ENCODE measurements at regions not wholly inside any gene's neighbourhood (a gene's known extent, or its start where the extent isn't known, plus 50 kb on each side); places are given as distances from the start of the nearest gene placed in this dataset.

DNA sequence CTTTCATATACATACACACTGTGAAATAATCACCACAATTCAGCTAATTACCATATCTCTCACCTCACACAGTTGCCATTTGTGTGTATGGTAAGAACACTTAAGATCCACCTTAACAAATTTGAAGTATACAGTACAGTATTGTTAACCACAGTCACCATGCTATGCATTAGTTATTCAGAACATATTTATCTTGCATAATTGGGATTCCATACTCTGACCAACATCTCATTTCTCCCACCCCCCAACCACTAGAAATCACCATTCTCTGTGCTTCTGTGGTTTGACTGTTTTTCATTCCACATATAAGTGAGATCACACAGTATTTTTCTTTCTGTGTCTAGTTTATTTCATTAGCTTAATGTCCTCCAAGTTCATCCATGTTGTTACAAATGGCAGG lies 247.7 kb upstream of the CTNNB1 start:
- H3K9me3 ChIP-seq (ENCODE audit: control insufficient read depth, insufficient read depth, low read depth, low read length) = peaks cover 4% of the 10 kb centered on the region; the same call in 1 of the 2 replicates
- no peak overlapping the region for H3K27ac ChIP-seq (ENCODE audit: low read length)
- intact Hi-C loops (cut with micrococcal nuclease; ENCODE audit: unreplicated experiment) = no loop called here
- no TSS peak for BruUV-seq (replicated peaks)
- ATAC-seq = no peak
- H3K36me3 ChIP-seq (ENCODE audit: control insufficient read depth, insufficient read depth, low read length) = no peaks in the 10 kb centered on the region
- CTCF ChIA-PET = no interaction called here
- no peaks in the 10 kb centered on the region for H3K4me1 ChIP-seq (ENCODE audit: control insufficient read depth, insufficient read depth, low read length)
- H3K27me3 ChIP-seq (ENCODE audit: control insufficient read depth, insufficient read depth, low read length) = no peaks in the 10 kb centered on the region
- TF ChIP-seq SIN3A (IDR thresholded peaks at IDR 0.05; ENCODE audit: borderline replicate concordance, insufficient read depth, low read depth, low read length) (no peak), POLR2AphosphoS5 (IDR thresholded peaks at IDR 0.05; ENCODE audit: low read depth, low read length) (no peak), TCF7L2 (IDR thresholded peaks at IDR 0.05; ENCODE audit: low read depth, low read length) (no peak)
- TF ChIP-seq, protein P1, sequence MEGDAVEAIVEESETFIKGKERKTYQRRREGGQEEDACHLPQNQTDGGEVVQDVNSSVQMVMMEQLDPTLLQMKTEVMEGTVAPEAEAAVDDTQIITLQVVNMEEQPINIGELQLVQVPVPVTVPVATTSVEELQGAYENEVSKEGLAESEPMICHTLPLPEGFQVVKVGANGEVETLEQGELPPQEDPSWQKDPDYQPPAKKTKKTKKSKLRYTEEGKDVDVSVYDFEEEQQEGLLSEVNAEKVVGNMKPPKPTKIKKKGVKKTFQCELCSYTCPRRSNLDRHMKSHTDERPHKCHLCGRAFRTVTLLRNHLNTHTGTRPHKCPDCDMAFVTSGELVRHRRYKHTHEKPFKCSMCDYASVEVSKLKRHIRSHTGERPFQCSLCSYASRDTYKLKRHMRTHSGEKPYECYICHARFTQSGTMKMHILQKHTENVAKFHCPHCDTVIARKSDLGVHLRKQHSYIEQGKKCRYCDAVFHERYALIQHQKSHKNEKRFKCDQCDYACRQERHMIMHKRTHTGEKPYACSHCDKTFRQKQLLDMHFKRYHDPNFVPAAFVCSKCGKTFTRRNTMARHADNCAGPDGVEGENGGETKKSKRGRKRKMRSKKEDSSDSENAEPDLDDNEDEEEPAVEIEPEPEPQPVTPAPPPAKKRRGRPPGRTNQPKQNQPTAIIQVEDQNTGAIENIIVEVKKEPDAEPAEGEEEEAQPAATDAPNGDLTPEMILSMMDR (IDR thresholded peaks at IDR 0.05) = no peak
- TF ChIP-seq, protein P2, sequence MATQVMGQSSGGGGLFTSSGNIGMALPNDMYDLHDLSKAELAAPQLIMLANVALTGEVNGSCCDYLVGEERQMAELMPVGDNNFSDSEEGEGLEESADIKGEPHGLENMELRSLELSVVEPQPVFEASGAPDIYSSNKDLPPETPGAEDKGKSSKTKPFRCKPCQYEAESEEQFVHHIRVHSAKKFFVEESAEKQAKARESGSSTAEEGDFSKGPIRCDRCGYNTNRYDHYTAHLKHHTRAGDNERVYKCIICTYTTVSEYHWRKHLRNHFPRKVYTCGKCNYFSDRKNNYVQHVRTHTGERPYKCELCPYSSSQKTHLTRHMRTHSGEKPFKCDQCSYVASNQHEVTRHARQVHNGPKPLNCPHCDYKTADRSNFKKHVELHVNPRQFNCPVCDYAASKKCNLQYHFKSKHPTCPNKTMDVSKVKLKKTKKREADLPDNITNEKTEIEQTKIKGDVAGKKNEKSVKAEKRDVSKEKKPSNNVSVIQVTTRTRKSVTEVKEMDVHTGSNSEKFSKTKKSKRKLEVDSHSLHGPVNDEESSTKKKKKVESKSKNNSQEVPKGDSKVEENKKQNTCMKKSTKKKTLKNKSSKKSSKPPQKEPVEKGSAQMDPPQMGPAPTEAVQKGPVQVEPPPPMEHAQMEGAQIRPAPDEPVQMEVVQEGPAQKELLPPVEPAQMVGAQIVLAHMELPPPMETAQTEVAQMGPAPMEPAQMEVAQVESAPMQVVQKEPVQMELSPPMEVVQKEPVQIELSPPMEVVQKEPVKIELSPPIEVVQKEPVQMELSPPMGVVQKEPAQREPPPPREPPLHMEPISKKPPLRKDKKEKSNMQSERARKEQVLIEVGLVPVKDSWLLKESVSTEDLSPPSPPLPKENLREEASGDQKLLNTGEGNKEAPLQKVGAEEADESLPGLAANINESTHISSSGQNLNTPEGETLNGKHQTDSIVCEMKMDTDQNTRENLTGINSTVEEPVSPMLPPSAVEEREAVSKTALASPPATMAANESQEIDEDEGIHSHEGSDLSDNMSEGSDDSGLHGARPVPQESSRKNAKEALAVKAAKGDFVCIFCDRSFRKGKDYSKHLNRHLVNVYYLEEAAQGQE (IDR thresholded peaks at IDR 0.05; ENCODE audit: insufficient read depth in 1 of 2, low read depth in 2 of 2, low read length in 1 of 2) = no peak
- POLR2A ChIA-PET = interaction anchor here (0.7 kb wide), 1 partner anchor 217 kb away, joined by 4 read pairs; no protein-coding TSS in a partner anchor
- no peak for DNase-seq (ENCODE audit: low read depth, low spot score)
- in situ Hi-C loops (cut with HindIII; ENCODE audit: low pct_unique_long_range_greater_than_20kb, low sequenced_read_pairs) = no loop called here
- H3K4me3 ChIP-seq (ENCODE audit: low read depth in 2 of 2, low read length in 2 of 2) = no peak overlapping the region

DNA sequence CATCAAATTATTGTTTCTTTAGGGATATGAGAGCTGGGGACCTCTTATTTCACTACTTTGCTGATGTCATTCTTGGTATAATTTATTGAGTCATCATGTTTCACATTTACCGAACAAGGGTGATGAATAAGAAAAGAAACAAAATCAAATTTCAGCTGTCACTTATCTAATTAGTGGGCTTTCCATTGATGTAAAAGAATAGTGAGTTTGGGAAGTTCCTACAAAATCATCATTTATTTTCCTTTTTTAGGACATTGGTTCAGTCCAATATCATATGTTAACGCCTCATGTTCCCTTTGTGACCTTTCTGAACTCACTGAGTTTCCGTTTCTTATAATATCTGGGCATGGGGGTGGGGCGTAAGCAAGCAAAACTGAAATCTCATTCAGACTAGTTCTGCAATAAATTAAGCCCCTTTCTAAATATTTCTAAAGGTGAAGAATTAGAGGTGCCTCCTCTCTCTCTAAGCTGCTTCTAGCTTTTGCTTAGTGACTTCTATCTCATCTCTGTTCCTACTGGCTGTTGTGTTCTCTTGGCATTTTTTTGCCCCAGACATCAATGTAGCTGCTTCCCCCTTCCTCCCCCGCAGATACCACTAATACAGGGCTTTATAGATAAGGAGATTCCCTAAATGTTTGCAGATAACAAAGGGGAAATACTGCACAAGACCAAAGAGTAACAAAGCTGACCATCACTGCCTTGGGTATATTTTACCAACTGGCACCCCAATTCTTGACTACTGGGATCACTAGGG lies 238.0 kb upstream of the CTNNB1 start:
- intact Hi-C loops (cut with micrococcal nuclease; ENCODE audit: unreplicated experiment) (no loop called here), in situ Hi-C loops (cut with HindIII; ENCODE audit: low pct_unique_long_range_greater_than_20kb, low sequenced_read_pairs) (no loop called here)
- TF ChIP-seq, protein P1 (IDR thresholded peaks at IDR 0.05) = no peak
- TF ChIP-seq TCF7L2 (IDR thresholded peaks at IDR 0.05; ENCODE audit: low read depth, low read length) (no peak), POLR2AphosphoS5 (IDR thresholded peaks at IDR 0.05; ENCODE audit: low read depth, low read length) (no peak), SIN3A (IDR thresholded peaks at IDR 0.05; ENCODE audit: borderline replicate concordance, insufficient read depth, low read depth, low read length) (no peak)
- TF ChIP-seq, protein P2 (IDR thresholded peaks at IDR 0.05; ENCODE audit: insufficient read depth in 1 of 2, low read depth in 2 of 2, low read length in 1 of 2) = no peak
- Histone ChIP-seq H3K27ac (ENCODE audit: low read length) (no peak overlapping the region), H3K27me3 (ENCODE audit: control insufficient read depth, insufficient read depth, low read length) (no peaks in the 10 kb centered on the region), H3K9me3 (ENCODE audit: control insufficient read depth, insufficient read depth, low read depth, low read length) (no peaks in the 10 kb centered on the region), H3K4me1 (ENCODE audit: control insufficient read depth, insufficient read depth, low read length) (no peaks in the 10 kb centered on the region), H3K4me3 (ENCODE audit: low read depth in 2 of 2, low read length in 2 of 2) (no peak overlapping the region), H3K36me3 (ENCODE audit: control insufficient read depth, insufficient read depth, low read length) (no peaks in the 10 kb centered on the region)
- ATAC-seq (no peak), DNase-seq (ENCODE audit: low read depth, low spot score) (no peak)
- CTCF ChIA-PET = no interaction called here
- POLR2A ChIA-PET = no interaction called here
- no TSS peak for BruUV-seq (replicated peaks)
